GM23248 (cell line): ENCODE measurements at regions not wholly inside any gene's neighbourhood (a gene's known extent, or its start where the extent isn't known, plus 50 kb on each side); places are given as distances from the start of the nearest gene placed in this dataset.

Experiments
- EZH2 ChIP-seq: fragments of 200-600 bp; sonication (generic); IDR thresholded peaks from 2 replicates; pipeline ENCODE4 v1.6.1; 2018; ENCODE audit warnings: antibody characterized with exemption, mild to moderate bottlenecking; ENCODE audit not compliant: insufficient read depth, poor library complexity, severe bottlenecking
- EZH2phosphoT487 ChIP-seq: fragments of 200-600 bp; sonication (generic); IDR thresholded peaks from 2 replicates; pipeline ENCODE4 v1.6.1; 2018; ENCODE audit warnings: antibody characterized with exemption, moderate library complexity, mild to moderate bottlenecking, low read depth; ENCODE audit not compliant: insufficient read depth

GRCh38 chr17:14856176-14856575 lies 408.9 kb downstream of the PMP22 start:
- TF ChIP-seq EZH2phosphoT487 (no peak), EZH2 (no peak)
